Sigmoid colon (tissue), 6 donors: ENCODE measurements at regions not wholly inside any gene's neighbourhood (a gene's known extent, or its start where the extent isn't known, plus 50 kb on each side); places are given as distances from the start of the nearest gene placed in this dataset.

Experiments used
- DNase-seq: peaks from one replicate; pipeline ENCODE4 v3.0.0-alpha.2; 2019
- H3K27ac ChIP-seq, 4 donors: fragments of 200-600 bp; sonication (generic); one replicate each; pipeline ENCODE4 v1.5.1; 2016 to 2019; ENCODE audit warnings: mild to moderate bottlenecking in 1 of 4
- H3K27me3 ChIP-seq, 3 donors: fragments of 200-600 bp; sonication (generic); one replicate each; pipeline ENCODE4 v1.5.1; 2019; ENCODE audit warnings: mild to moderate bottlenecking in 1 of 3
- H3K36me3 ChIP-seq, 4 donors: fragments of 200-600 bp; sonication (generic); one replicate each; pipeline ENCODE4 v1.5.1; 2016 to 2019
- H3K4me1 ChIP-seq, 4 donors: fragments of 200-600 bp; sonication (generic); one replicate each; pipeline ENCODE4 v1.5.1; 2017 to 2019
- H3K4me3 ChIP-seq, 4 donors: fragments of 200-600 bp; sonication (generic); one replicate each; pipeline ENCODE4 v1.5.1; 2017 to 2019; ENCODE audit warnings: mild to moderate bottlenecking in 2 of 4, moderate library complexity in 1 of 4
- H3K9me3 ChIP-seq, 4 donors: fragments of 200-600 bp in 3 of 4; sonication (generic) in 3 of 4; one replicate each; pipeline versions ENCODE4 v1.5.1 to v1.6.1; 2013 to 2019
- EP300 ChIP-seq, 4 donors: sonication (generic); formaldehyde crosslinking; IDR thresholded peaks; one replicate each; pipeline ENCODE4 v1.6.1; 2017; ENCODE audit warnings: antibody characterized with exemption in 4 of 4
- POLR2A ChIP-seq, 2 donors: fragments of 450-650 bp; IDR thresholded peaks; one replicate each; pipeline ENCODE4 v1.6.1; 2016; ENCODE audit warnings: antibody characterized with exemption in 2 of 2, mild to moderate bottlenecking in 2 of 2, moderate library complexity in 2 of 2
- POLR2AphosphoS5 ChIP-seq, 4 donors: sonication (generic); formaldehyde crosslinking; IDR thresholded peaks; one replicate each; pipeline ENCODE4 v1.6.1; 2017; ENCODE audit warnings: antibody characterized with exemption in 4 of 4
- WGBS, 2 donors: extraction: QIAGEN DNeasy Blood & Tissue Kit; methylation state at CpG; one replicate each; pipeline ENCODE4 v1.1.7; 2013; 5-methylcytosine and 5-hydroxymethylcytosine counted together
- intact Hi-C: fragments of 100-400 bp; cut with DNase I; formaldehyde crosslinking; loops from one replicate; pipeline ENCODE4 v1.15.1; 2023
- TF ChIP-seq, protein P1 (sequence below), 4 experiments: fragments of 450-650 bp in 3 of 4; fragments of 200-600 bp in 1 of 4; IDR thresholded peaks; one replicate each; pipeline ENCODE4 v1.5.1; 2016 to 2019; ENCODE audit warnings: antibody characterized with exemption in 4 of 4, mild to moderate bottlenecking in 3 of 4, moderate library complexity in 2 of 4
- donor health status: healthy with polysubstance abuse.
- donor health status: healthy.

DNA sequence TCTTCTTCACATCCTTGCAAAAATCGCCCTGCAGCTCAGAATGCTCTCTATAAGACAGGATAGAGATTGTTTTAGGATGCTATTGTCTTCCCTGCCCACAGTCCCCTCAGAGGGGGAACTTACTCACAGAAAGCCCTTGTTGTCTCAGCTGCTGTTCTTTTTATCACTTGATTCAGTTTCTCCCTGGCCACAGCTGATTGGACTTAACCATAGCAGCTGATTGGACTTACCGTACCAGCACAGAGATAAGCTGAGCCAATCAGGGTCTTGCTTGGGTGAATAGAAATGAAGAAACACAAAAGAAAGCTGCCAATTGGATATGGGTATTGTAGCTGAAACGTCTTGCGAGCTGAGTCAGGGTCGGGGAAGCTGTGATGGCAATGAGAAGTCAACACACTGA lies 194.2 kb upstream of the MEX3C start:
- Histone ChIP-seq H3K27ac (no peak overlapping the region), H3K27me3 (no peaks in the 10 kb centered on the region), H3K9me3 (no peaks in the 10 kb centered on the region), H3K4me3 (no peak overlapping the region), H3K4me1 (no peaks in the 10 kb centered on the region), H3K36me3 (no peaks in the 10 kb centered on the region)
- DNase-seq: no peak
- WGBS, 2 donors: 77 to 81% methylated on average over 5 of the region's 5 CpGs
- intact Hi-C loops: no loop called here
- TF ChIP-seq POLR2AphosphoS5 (IDR thresholded peaks at IDR 0.05) (no peak), EP300 (IDR thresholded peaks at IDR 0.05) (no peak), POLR2A (IDR thresholded peaks at IDR 0.05) (no peak)
- TF ChIP-seq, protein P1, sequence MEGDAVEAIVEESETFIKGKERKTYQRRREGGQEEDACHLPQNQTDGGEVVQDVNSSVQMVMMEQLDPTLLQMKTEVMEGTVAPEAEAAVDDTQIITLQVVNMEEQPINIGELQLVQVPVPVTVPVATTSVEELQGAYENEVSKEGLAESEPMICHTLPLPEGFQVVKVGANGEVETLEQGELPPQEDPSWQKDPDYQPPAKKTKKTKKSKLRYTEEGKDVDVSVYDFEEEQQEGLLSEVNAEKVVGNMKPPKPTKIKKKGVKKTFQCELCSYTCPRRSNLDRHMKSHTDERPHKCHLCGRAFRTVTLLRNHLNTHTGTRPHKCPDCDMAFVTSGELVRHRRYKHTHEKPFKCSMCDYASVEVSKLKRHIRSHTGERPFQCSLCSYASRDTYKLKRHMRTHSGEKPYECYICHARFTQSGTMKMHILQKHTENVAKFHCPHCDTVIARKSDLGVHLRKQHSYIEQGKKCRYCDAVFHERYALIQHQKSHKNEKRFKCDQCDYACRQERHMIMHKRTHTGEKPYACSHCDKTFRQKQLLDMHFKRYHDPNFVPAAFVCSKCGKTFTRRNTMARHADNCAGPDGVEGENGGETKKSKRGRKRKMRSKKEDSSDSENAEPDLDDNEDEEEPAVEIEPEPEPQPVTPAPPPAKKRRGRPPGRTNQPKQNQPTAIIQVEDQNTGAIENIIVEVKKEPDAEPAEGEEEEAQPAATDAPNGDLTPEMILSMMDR (IDR thresholded peaks at IDR 0.05): no peak

DNA sequence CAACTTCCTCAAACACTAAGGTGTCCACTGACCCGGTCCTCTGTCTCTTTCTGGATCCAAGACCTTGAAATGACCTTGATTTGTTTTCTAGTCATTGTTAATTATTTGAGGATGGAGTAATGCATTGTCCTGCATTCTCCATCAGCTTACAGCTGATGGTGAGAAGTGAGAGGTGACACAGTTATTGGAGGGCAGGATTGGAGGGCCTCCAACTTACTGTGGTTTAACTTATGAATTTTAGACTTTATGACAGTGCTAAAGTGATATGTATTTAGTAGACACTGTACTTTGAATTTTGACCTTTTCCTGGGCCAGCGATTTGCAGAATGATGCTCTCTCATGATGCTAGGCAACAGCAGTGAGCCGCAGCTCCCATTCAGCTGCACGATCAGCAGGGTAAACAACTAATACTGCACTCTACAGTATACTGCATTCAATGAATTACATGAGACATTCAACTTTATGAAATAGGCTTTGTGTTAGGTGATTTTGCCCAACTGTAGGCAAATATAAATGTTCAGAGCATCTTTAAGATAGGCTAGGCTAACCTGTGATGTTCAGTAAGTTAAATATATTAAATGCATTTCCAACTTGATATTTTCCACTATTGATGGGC lies 200.0 kb upstream of the MEX3C start:
- H3K36me3 ChIP-seq: no peaks in the 10 kb centered on the region
- DNase-seq: no peak
- H3K27me3 ChIP-seq: no peaks in the 10 kb centered on the region
- H3K9me3 ChIP-seq: no peaks in the 10 kb centered on the region
- no peak overlapping the region for H3K4me3 ChIP-seq
- intact Hi-C loops: no loop called here
- WGBS, 2 donors: 44 to 77% methylated on average over 4 of the region's 4 CpGs
- H3K4me1 ChIP-seq: no peaks in the 10 kb centered on the region
- no peak overlapping the region for H3K27ac ChIP-seq
- TF ChIP-seq, protein P1 (IDR thresholded peaks at IDR 0.05): no peak
- TF ChIP-seq POLR2A (IDR thresholded peaks at IDR 0.05) (no peak), EP300 (IDR thresholded peaks at IDR 0.05) (no peak)

DNA sequence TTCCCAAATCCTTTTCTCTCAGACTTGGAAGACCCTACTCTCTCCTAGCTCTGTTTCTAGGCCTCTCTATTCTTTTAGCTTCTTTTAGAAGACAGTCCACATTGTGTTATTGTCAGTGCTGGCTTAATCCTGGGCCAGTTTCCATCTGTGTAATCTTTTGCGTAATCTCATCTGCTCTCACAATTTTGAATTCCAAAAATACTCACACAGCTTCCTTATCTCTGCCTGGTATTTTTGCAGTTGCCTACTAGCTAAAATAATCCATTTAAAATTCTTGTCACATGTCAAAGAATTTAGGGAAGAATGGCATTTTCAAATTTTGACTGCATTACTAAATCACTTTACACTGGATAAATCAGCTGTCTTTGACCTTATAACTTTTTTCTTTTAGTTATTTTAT lies 200.6 kb upstream of the MEX3C start:
- Histone ChIP-seq H3K4me3 (no peak overlapping the region), H3K27ac (no peak overlapping the region), H3K4me1 (no peaks in the 10 kb centered on the region), H3K9me3 (no peaks in the 10 kb centered on the region), H3K27me3 (no peaks in the 10 kb centered on the region), H3K36me3 (no peaks in the 10 kb centered on the region)
- WGBS, 2 donors: 88 to 90% methylated on average over 1 of the region's 1 CpG
- TF ChIP-seq EP300 (IDR thresholded peaks at IDR 0.05): no peak
- no peak for TF ChIP-seq POLR2A (IDR thresholded peaks at IDR 0.05)
- no peak for TF ChIP-seq POLR2AphosphoS5 (IDR thresholded peaks at IDR 0.05)
- TF ChIP-seq, protein P1 (IDR thresholded peaks at IDR 0.05): no peak
- intact Hi-C loops: no loop called here
- DNase-seq: no peak

DNA sequence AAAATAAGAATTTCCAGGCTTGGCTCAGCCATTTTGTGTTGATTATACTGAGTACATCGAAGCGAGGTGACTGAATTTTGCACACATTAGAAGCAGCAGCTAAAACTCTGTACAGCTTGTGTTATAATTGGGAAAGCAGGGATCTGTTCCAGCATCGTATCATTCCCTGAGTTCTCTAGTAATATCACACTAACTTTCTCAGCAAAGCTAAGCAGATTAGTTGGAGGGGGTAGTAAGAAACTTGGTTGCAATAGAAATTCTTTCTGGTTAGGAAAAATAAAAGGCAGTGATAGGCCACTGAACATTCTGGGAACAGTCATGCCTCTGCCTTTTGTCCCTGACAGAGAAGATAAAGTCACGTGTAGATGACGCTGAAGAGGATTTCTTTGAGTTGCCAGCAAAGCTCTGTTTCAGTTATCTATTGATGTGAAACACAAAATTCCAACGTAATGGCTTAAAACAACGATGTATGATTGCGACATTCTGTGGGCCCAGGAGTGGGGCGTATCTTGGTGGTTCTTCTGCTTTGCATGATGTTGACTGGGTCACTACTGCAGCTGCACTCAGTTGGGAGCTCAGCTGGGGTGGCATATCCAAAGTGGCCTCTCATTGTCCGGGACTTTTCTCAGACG lies 202.1 kb upstream of the MEX3C start:
- intact Hi-C loops: no loop called here
- no peak overlapping the region for H3K4me3 ChIP-seq
- no peak for TF ChIP-seq EP300 (IDR thresholded peaks at IDR 0.05)
- TF ChIP-seq POLR2AphosphoS5 (IDR thresholded peaks at IDR 0.05): no peak
- TF ChIP-seq, protein P1 (IDR thresholded peaks at IDR 0.05): no peak
- TF ChIP-seq POLR2A (IDR thresholded peaks at IDR 0.05): no peak
- no peak overlapping the region for H3K27ac ChIP-seq
- H3K9me3 ChIP-seq: no peaks in the 10 kb centered on the region
- H3K36me3 ChIP-seq: no peaks in the 10 kb centered on the region
- DNase-seq: no peak
- H3K27me3 ChIP-seq: no peaks in the 10 kb centered on the region
- WGBS, 2 donors: 89 to 92% methylated on average over 11 of the region's 11 CpGs
- H3K4me1 ChIP-seq: no peaks in the 10 kb centered on the region

DNA sequence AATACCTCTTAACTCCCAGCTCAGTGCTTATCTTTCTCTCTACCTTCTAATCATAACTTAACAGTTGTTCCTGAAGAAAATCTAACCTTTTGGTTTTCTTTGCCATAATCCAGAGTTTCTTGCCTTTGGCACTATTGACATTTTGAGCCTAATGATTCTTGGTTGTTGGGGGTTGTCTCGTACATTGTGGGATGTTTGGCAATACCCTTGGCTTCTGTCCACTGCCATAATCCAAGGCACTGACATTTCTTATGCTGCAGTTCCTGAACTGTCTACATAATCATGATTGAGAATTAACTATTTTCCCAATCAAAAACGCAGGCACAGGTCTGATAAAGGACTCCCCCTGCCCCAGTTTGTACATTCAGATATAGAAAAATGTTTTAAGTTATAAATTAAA lies 203.2 kb upstream of the MEX3C start:
- DNase-seq: no peak
- no peaks in the 10 kb centered on the region for H3K4me1 ChIP-seq
- 31 to 71% methylated on average over 2 of the region's 2 CpGs for WGBS, 2 donors
- H3K27me3 ChIP-seq: no peaks in the 10 kb centered on the region
- H3K36me3 ChIP-seq: no peaks in the 10 kb centered on the region
- intact Hi-C loops: no loop called here
- H3K9me3 ChIP-seq: no peaks in the 10 kb centered on the region
- H3K27ac ChIP-seq: no peak overlapping the region
- H3K4me3 ChIP-seq: no peak overlapping the region
- no peak for TF ChIP-seq POLR2A (IDR thresholded peaks at IDR 0.05)
- no peak for TF ChIP-seq POLR2AphosphoS5 (IDR thresholded peaks at IDR 0.05)
- TF ChIP-seq EP300 (IDR thresholded peaks at IDR 0.05): no peak
- TF ChIP-seq, protein P1 (IDR thresholded peaks at IDR 0.05): no peak
